Thyroid gland (tissue), 4 donors: ENCODE measurements at regions not wholly inside any gene's neighbourhood (a gene's known extent, or its start where the extent isn't known, plus 50 kb on each side); places are given as distances from the start of the nearest gene placed in this dataset.

Experiments used
- POLR2A ChIP-seq, 2 donors: fragments of 450-650 bp; IDR thresholded peaks; one replicate each; pipeline ENCODE4 v1.6.1; 2017; ENCODE audit warnings: antibody characterized with exemption in 2 of 2, mild to moderate bottlenecking in 2 of 2, moderate library complexity in 1 of 2
- TF ChIP-seq, protein P1 (sequence below), 6 experiments: fragments of 200-600 bp in 3 of 6; fragments of 450-650 bp in 3 of 6; sonication (generic) in 3 of 6; IDR thresholded peaks; one replicate each; pipeline ENCODE4 v1.5.1; 2016 to 2019; ENCODE audit warnings: antibody characterized with exemption in 6 of 6, mild to moderate bottlenecking in 2 of 6, inconsistent platforms in 1 of 6, moderate library complexity in 1 of 6

DNA sequence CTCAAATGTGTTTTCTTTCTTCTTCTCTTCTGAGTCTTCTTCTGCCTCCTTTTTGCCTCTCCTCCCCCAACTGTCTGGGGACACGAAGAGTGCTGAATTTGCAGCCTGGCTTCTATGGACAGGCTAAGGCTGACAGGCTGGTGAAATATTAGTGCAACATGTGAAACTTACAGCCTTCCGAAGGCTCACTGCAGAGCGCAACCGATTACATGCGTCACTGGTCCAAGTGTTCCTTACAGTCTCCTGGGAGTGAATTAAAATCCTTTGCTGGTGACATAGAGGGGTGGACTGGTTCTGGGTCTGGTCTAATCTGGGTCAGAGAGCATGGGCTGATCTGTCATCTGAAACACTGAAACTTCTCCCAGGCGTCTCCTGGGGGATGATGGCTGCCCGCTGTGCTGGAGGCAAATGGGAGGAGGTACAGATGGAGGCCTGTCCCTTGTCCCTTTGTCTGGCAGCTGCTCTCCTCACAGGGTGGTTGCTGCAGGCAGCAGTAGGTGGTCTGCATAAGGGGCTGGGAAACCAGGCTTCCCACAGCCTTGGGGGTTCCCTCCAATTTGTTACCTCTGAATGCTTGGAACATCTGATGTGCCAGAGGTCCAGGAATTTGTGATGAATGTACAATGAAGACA lies 143.8 kb upstream of the BMPER start:
- TF ChIP-seq, protein P1, sequence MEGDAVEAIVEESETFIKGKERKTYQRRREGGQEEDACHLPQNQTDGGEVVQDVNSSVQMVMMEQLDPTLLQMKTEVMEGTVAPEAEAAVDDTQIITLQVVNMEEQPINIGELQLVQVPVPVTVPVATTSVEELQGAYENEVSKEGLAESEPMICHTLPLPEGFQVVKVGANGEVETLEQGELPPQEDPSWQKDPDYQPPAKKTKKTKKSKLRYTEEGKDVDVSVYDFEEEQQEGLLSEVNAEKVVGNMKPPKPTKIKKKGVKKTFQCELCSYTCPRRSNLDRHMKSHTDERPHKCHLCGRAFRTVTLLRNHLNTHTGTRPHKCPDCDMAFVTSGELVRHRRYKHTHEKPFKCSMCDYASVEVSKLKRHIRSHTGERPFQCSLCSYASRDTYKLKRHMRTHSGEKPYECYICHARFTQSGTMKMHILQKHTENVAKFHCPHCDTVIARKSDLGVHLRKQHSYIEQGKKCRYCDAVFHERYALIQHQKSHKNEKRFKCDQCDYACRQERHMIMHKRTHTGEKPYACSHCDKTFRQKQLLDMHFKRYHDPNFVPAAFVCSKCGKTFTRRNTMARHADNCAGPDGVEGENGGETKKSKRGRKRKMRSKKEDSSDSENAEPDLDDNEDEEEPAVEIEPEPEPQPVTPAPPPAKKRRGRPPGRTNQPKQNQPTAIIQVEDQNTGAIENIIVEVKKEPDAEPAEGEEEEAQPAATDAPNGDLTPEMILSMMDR (IDR thresholded peaks at IDR 0.05), result no peak
- TF ChIP-seq POLR2A (IDR thresholded peaks at IDR 0.05), result no peak
